ENCODE measurements at regions not wholly inside any gene's neighbourhood (a gene's known extent, or its start where the extent isn't known, plus 50 kb on each side); places are given as distances from the start of the nearest gene placed in this dataset.
"Not testable (repeated sequence)": the region's sequence is repeated elsewhere in the genome, so short reads cannot be mapped to it uniquely, and the experiment has no call there.

GRCh38 chr6:1445650-1446330 lies 56.4 kb downstream of the FOXF2 start:
- DNase-seq (ENCODE audit: low spot score): no peak

DNA sequence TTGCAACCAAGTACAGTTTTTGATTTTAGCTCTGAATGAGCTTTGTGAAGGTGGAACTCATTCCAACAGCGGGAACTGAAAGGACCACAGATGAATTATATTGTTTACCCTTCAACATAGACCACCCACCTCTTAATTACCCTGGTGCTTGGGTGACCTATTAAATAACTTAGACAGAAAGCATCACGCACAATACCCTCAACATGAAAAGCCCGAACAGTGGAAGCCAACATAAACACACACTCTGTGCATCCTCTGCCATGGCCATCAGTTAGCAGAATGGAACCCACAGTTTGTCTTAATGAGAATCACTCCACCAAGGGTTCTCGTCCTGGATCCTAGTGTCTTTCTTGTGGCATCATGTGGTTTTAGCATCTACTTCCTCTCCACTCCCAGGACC lies 60.5 kb downstream of the FOXF2 start:
- no peak for DNase-seq (ENCODE audit: low spot score)

DNA sequence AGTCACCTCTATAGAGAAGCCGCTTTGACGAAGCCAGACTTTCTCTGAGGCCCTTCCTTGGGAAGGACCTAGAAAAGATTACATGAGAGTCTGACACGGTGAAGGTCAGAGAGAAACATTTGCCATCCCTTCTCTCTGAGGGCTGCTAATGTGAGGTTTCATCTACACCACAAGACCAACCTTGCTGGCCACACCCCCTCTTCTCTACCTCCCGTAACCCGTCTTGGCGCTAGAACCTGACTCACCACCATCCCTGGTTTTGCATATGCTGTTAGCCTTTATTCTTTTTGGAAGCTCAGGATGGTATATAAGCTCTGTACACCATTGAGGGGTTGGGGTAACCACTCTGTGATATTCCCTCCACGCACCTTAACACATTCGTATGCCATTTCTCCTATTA lies 63.6 kb downstream of the FOXF2 start:
- no peak for DNase-seq (ENCODE audit: low spot score)

DNA sequence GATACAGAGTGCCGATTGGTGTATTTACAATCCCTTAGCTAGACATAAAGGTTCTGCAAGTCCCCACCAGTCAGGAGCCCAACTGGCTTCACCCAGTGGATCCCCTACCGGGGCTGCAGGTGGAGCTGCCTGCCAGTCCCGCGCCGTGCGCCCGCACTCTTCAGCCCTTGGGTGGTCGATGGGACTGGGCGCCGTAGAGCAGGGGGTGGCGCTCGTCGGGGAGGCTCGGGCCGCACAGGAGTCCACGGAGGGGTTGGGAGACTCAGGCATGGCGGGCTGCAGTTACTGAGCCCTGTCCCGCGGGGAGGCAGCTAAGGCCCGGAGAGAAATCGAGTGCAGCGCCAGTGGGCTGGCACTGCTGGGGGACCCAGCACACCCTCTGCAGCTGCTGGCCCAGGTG lies 67.4 kb downstream of the FOXF2 start:
- DNase-seq (ENCODE audit: low spot score): not testable (repeated sequence)

DNA sequence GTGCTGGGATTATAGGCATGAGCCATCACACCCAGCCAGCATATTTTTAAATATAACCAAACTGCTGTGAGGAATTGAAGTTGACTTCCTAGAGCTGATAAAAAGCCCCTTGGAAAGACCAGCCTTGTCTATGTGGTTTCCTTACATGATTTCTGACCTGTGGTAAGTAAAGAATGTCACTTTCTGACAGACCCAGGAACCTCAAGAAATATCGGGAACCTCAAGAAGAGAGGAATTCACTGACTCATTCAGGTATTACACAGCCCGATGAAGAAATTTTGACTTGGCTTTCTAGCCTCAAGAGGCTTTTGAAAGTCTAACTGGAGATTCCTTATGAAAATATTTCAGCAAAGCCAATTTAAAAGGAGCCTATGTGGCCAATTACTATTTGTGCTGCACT lies 71.8 kb downstream of the FOXF2 start:
- DNase-seq (ENCODE audit: low spot score): peak; percentile 35

- no peak for DNase-seq (ENCODE audit: low spot score)
Measured at GRCh38 chr6:1461736-1462135, 72.4 kb downstream of the FOXF2 start.

- no peak for DNase-seq (ENCODE audit: low spot score)
Measured at GRCh38 chr6:1463275-1463674, 73.9 kb downstream of the FOXF2 start.

DNA sequence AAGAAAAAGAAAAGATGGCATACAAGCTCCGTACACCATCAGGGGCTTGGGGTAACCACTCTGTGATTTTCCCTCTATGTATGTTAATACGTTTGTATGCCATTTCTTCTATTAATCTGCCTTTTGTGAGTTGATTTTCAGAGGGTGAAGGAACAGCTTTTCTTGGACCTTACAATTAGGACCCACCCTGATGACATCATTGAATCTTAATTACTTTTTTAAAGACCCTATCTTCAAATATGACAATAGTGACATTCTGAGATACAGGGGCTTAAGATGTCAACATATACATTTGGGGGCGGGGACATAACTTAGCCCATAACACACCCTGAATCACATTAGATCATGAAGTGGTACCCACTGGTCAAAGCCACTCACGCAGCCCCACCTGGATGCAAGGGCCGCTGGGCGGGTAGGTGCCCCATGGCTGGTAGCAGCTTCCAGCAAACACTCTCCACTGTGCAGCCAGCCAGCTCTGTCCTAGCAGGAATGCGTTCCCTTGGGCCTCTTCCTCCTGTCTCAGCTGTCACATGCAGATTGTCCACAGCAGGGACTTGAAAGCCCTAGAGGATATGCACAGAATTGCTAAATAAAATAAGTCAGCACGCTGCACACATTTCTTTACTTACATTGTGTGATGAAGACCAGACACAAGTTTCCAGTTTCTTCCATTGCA lies 74.5 kb downstream of the FOXF2 start:
- DNase-seq (ENCODE audit: low spot score): no peak

DNA sequence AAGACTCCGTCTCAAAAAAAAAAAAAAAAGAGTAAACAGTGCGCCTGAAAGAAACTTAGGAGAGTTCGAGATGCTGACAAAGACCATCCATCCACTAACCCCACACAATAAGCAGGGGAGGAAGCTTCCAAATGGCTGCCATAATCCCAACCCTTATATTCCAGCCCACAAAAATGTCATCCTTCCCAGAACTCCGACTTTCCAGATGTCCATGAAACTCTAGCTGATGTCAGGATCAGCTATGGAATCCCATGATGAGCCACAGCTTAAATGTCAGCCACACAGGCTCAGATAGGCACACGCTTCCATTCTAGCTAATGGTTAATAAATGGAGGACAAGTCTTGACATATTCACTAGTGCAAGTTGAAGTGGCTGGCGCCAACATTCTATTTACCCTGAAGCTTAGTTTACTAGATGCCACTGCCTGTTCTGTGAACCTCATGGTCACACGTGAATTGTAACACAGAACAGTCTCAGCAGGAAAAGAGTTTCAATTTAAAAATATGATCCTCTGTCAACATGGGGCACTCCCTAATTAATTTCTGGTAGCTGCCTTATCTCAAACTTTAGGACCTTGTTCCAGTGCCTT lies 75.5 kb downstream of the FOXF2 start:
- DNase-seq (ENCODE audit: low spot score): no peak

DNA sequence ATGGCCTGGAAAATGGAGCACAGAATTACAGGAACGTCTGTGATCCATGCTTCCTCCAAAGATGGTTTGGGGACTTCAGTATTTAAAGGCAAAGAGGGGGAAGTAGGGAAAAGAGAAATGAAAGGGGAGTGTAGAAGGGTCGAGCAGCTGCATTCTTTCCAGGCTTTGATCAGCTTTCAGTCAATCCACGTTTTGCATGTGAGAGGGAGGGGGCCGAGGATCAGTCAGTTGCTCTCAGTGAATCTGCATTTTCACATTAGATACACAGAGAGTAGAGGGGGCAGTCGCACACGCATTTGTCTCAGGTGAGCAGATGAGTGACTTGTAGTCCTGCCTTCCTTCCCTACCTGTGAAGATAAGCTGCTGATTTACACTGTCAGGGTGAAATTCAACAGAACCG lies 78.8 kb downstream of the FOXF2 start:
- DNase-seq (ENCODE audit: low spot score): no peak

- DNase-seq (ENCODE audit: low spot score): no peak
Measured at GRCh38 chr6:1470040-1470439, 80.7 kb downstream of the FOXF2 start.

DNA sequence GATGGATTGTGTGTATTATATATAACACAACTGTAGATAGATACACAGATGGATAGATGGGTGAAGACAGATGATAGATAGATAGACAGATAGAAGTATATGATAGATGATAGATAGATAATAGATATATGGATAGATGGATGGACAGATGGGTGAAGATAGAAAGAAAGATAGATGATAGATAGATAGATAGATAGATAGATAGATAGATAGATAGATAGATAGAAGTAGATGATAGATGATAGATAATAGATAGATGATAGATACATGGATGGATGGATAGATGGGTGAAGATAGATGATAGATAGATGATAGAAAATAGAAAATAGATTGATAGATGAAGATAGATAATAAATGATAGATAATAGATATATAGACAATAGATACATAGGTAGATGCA lies 83.3 kb downstream of the FOXF2 start:
- no peak for DNase-seq (ENCODE audit: low spot score)

- DNase-seq (ENCODE audit: low spot score): no peak
Measured at GRCh38 chr6:1473166-1473565, 83.8 kb downstream of the FOXF2 start.

DNA sequence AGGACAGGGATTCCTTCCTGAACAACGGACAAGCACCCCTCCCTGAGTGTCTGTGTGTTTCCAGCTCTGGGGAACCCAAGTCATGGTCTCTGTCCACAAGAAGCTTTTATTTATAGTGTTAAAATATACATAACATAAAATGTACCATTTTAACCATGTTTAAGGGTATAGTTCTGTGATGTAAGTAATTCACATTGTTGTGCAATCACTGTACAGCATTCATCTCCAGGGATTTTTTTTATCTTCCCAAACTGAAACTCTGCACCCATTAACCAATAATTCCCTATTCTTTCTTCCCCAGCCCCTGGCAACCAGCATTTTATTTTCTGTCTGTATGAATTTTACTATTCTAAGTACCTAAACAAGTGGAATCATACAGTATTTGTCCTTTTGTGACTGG lies 84.2 kb downstream of the FOXF2 start:
- no peak for DNase-seq (ENCODE audit: low spot score)

- DNase-seq (ENCODE audit: low spot score): no peak
Measured at GRCh38 chr6:1474205-1474604, 84.8 kb downstream of the FOXF2 start.

- no peak for DNase-seq (ENCODE audit: low spot score)
Measured at GRCh38 chr6:1475174-1475573, 85.8 kb downstream of the FOXF2 start.

- no peak for DNase-seq (ENCODE audit: low spot score)
Measured at GRCh38 chr6:1477432-1478090, 88.2 kb downstream of the FOXF2 start.

GRCh38 chr6:1478163-1478826 lies 88.9 kb downstream of the FOXF2 start:
- DNase-seq (ENCODE audit: low spot score): not testable (repeated sequence)

DNA sequence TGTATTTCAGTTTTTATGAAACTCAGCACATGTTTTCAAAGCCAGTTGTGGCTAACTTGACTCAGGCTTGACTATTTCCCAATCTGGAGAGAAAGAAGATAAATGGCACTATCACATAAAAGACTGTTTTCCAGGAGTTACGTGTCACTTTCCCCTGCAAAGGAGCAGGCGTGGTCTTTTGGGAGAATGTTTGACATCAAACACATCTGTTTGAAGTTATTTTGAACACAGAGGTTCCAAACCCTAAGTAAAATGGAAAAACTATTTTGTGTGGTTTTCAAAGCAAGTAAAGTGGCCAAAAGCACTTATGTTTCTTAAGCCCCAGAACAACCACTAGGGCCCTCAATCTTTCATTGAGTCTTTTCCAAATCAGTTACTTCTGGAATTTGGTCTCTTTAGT lies 89.7 kb downstream of the FOXF2 start:
- peak; percentile 78 for DNase-seq (ENCODE audit: low spot score)

DNA sequence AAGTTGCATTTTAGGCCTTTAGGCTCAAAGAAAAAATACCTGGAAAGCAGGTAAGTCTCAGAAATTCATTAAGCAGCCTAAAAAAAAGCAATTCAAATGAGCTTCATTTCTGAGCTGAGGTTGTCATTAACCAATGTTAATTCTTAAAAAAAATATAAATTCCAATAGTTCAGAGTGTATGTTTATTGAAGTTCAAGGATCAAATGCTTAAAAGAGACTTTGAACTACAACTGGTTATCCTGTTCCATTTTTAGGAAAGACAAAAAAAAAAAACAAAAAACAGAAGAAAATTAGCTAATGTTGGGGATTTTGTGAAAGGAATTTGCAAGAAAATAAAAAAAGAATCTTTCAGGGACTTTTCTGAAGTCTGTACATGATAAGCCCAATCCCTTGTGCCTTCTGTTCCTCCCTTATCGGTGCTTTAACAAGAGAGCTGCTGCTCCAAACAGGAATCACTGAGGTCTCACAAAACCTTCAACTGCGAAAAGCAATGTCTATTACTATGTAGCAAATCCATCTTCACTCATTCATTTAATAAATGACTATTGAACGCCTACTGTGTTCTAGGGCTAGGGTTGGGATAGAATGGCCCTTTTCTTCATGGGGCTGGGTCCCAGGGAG lies 90.3 kb downstream of the FOXF2 start:
- no peak for DNase-seq (ENCODE audit: low spot score)

GRCh38 chr6:1481286-1481685 lies 91.9 kb downstream of the FOXF2 start:
- DNase-seq (ENCODE audit: low spot score): peak; percentile 78

All from GM03348 (cell line).